ENCODE measurements at regions not wholly inside any gene's neighbourhood (a gene's known extent, or its start where the extent isn't known, plus 50 kb on each side); places are given as distances from the start of the nearest gene placed in this dataset.

DNA sequence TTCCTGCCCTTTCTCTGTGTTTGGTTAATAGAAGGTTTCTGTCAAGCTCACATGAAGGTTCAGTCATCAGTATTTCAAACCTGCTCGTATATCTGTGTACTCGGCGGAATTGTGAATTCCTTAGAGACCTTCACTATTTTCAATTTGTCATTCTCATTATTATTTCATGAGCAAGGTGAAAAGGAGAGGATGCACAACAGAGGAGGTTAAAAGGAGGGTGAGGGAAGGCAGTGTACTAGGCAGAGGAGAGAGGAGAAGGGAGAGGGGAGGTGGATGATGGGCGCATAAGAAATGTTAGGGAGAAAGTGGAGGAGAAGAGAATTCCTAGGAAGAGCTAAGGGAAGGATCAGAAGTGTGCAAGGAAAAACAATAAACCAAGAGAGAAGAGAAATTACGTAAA lies 185.0 kb upstream of the COBL start:
- Mint-ChIP-seq H3K36me3 (ENCODE audit: low read depth) (no peaks in the 10 kb centered on the region), H3K4me3 (no peak overlapping the region), H3K27me3 (ENCODE audit: low read depth) (no peaks in the 10 kb centered on the region), H3K9me3 (no peaks in the 10 kb centered on the region), H3K4me1 (no peaks in the 10 kb centered on the region), H3K27ac (no peak overlapping the region)
- TF ChIP-seq, protein P1, sequence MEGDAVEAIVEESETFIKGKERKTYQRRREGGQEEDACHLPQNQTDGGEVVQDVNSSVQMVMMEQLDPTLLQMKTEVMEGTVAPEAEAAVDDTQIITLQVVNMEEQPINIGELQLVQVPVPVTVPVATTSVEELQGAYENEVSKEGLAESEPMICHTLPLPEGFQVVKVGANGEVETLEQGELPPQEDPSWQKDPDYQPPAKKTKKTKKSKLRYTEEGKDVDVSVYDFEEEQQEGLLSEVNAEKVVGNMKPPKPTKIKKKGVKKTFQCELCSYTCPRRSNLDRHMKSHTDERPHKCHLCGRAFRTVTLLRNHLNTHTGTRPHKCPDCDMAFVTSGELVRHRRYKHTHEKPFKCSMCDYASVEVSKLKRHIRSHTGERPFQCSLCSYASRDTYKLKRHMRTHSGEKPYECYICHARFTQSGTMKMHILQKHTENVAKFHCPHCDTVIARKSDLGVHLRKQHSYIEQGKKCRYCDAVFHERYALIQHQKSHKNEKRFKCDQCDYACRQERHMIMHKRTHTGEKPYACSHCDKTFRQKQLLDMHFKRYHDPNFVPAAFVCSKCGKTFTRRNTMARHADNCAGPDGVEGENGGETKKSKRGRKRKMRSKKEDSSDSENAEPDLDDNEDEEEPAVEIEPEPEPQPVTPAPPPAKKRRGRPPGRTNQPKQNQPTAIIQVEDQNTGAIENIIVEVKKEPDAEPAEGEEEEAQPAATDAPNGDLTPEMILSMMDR (IDR thresholded peaks at IDR 0.05; ENCODE audit: unreplicated experiment in 3 of 3), result no peak

DNA sequence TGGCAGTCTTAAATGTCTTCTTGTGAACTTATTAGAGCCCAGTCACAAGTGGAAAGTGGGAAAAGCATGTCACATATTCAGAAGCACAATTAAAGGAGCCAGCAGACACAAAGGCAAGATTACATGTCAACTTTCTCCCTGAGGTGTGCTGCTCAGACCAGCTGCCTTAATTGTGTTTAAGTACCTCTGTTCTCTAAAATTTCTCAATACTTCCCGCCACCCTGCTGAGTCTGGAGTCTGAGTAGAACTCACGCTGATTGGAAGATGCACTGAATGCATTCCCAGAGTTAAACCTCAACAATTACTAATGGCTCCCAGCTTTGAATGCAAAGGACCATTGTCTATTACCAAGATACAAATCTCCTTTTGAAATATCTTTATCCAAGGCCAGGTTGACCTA lies 166.4 kb upstream of the COBL start:
- H3K9me3 Mint-ChIP-seq, result peaks cover 3% of the 10 kb centered on the region
- no peak overlapping the region for H3K27ac Mint-ChIP-seq
- TF ChIP-seq, protein P1 (IDR thresholded peaks at IDR 0.05; ENCODE audit: unreplicated experiment in 3 of 3), result no peak
- H3K4me3 Mint-ChIP-seq, result no peak overlapping the region
- H3K4me1 Mint-ChIP-seq, result peaks cover 14% of the 10 kb centered on the region
- no peaks in the 10 kb centered on the region for H3K36me3 Mint-ChIP-seq (ENCODE audit: low read depth)
- peaks cover 11% of the 10 kb centered on the region for H3K27me3 Mint-ChIP-seq (ENCODE audit: low read depth)

DNA sequence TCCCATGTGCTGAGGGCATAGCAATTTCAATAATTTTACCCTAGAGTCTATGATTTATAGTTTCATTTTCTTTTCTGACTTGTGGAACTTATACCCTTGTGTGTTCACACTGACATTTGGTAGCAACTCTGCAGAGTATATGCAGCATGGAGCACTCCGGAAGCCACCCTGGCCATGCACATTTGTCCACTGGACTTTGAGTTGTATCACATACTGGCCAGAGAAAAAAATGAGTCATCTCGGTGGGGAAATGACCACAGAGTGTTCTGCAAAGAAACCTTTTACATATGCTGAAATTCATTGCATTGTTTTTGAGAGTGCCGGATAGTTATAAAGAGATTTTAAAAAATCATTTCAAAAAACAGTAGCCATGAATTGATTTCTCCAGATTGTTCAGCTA lies 164.8 kb upstream of the COBL start:
- no peak overlapping the region for H3K4me3 Mint-ChIP-seq
- no peaks in the 10 kb centered on the region for H3K36me3 Mint-ChIP-seq (ENCODE audit: low read depth)
- H3K27me3 Mint-ChIP-seq (ENCODE audit: low read depth), result peaks cover 11% of the 10 kb centered on the region
- TF ChIP-seq, protein P1 (IDR thresholded peaks at IDR 0.05; ENCODE audit: unreplicated experiment in 3 of 3), result no peak
- H3K4me1 Mint-ChIP-seq, result peaks cover 14% of the 10 kb centered on the region
- H3K9me3 Mint-ChIP-seq, result peaks cover 3% of the 10 kb centered on the region
- H3K27ac Mint-ChIP-seq, result no peak overlapping the region

DNA sequence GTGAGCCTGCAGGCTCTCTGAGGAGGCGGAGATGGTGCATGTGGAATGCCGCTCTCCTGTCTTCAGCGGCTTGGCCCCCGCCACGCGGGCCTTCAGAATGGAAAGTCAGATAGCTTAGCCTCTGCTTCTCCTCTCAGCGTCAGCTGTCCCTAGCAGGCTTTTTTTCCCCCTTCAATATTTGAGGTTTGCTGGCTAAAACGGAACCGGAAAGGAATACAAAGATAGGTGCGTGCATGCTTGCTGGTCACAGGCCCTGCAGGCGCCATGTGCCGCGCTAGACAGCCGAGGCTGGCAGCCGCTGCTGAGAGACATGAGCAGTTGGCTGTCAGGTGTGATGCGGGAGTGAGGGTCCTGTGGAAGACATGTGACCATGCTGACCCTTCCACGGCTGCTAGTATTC lies 161.2 kb upstream of the COBL start:
- H3K4me1 Mint-ChIP-seq, result peaks cover 14% of the 10 kb centered on the region
- H3K27me3 Mint-ChIP-seq (ENCODE audit: low read depth), result peaks cover 10% of the 10 kb centered on the region
- no peak overlapping the region for H3K27ac Mint-ChIP-seq
- H3K9me3 Mint-ChIP-seq, result no peaks in the 10 kb centered on the region
- no peaks in the 10 kb centered on the region for H3K36me3 Mint-ChIP-seq (ENCODE audit: low read depth)
- TF ChIP-seq, protein P1 (IDR thresholded peaks at IDR 0.05; ENCODE audit: unreplicated experiment in 3 of 3), result no peak
- no peak overlapping the region for H3K4me3 Mint-ChIP-seq

DNA sequence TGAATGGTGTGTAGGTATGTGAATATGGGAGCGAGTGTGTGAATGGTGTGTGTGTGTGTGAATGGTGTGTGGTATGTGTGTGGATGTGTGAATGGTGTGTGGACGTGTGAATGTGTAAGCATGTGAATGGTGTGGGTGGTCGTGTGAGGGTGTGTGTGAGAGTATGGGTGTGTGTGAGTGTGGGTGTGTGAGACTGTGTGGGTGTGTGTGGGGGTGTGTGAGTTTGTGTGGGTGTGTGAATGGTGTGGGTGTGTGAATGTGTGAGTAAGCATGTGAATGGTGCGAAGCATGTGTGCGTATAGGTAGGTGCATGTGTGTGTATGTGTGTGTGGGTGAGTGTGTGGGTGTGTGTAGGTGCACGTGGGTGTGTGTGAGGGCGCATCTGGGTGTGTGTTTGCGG lies 160.7 kb upstream of the COBL start:
- peaks cover 15% of the 10 kb centered on the region for H3K27me3 Mint-ChIP-seq (ENCODE audit: low read depth)
- H3K4me1 Mint-ChIP-seq, result peaks cover 14% of the 10 kb centered on the region
- no peaks in the 10 kb centered on the region for H3K36me3 Mint-ChIP-seq (ENCODE audit: low read depth)
- H3K4me3 Mint-ChIP-seq, result no peak overlapping the region
- no peak overlapping the region for H3K27ac Mint-ChIP-seq
- TF ChIP-seq, protein P1 (IDR thresholded peaks at IDR 0.05; ENCODE audit: unreplicated experiment in 3 of 3), result no peak
- no peaks in the 10 kb centered on the region for H3K9me3 Mint-ChIP-seq

DNA sequence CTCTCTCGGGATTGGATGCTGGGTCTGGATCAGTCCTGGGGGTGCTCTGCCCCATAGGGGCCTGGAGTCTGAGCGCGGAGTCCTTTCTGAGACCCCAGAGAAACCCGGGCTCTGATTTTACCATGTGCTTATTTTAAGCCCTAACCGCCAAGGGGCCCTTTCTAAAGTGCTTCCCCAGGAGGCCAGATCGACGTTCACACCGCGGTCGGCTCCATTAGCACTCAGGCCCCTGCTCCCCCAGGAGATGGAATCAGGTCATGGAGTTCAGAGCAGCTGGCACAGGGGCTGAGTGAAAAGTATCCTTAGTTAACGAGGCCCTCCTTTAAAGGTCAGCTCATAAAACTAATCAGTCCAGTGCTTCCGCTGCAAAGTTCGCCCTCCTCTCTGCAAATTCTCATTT lies 159.4 kb upstream of the COBL start:
- Mint-ChIP-seq H3K27ac (no peak overlapping the region), H3K9me3 (no peaks in the 10 kb centered on the region), H3K4me3 (no peak overlapping the region), H3K27me3 (ENCODE audit: low read depth) (peaks cover 28% of the 10 kb centered on the region), H3K36me3 (ENCODE audit: low read depth) (no peaks in the 10 kb centered on the region), H3K4me1 (peaks cover 22% of the 10 kb centered on the region)
- TF ChIP-seq, protein P1 (IDR thresholded peaks at IDR 0.05; ENCODE audit: unreplicated experiment in 3 of 3), result no peak
